ENCODE measurements at regions not wholly inside any gene's neighbourhood (a gene's known extent, or its start where the extent isn't known, plus 50 kb on each side); places are given as distances from the start of the nearest gene placed in this dataset.

- H2BK12ac ChIP-seq (ENCODE audit: low read depth, low read length) = 0 out of 2 replicates have a peak overlapping the region, but pooled peaks have one; percentile 27
- 0 out of 2 replicates have a peak overlapping the region, but pooled peaks have one; percentile 8 for H2AFZ ChIP-seq (ENCODE audit: low read length)
- peak overlapping the region; percentile 61; the same call in 1 of the 2 replicates for H2BK15ac ChIP-seq (ENCODE audit: low read length)
- peak overlapping the region; percentile 7 for H4K91ac ChIP-seq (replicated peaks; ENCODE audit: insufficient read length, low read length)
- no peaks in the 10 kb centered on the region; the same call in 1 of the 2 replicates for H3K79me1 ChIP-seq (ENCODE audit: low read depth, low read length)
- no peaks in the 10 kb centered on the region for H3K79me2 ChIP-seq (ENCODE audit: control insufficient read depth in 1 of 2, insufficient read depth in 2 of 2, low read length in 2 of 2)
- no peak overlapping the region for H2BK120ac ChIP-seq (replicated peaks; ENCODE audit: low read depth, low read length)
- no peak overlapping the region for H2AK5ac ChIP-seq (ENCODE audit: low read depth, low read length)
- ChIA-PET CTCF (ENCODE audit: partially characterized antibody) (interaction anchor here (1.0 to 1.8 kb wide), 2 partner anchors 12 to 197 kb away, joined by 3 to 4 read pairs; no protein-coding TSS in a partner anchor), POLR2A (ENCODE audit: partially characterized antibody) (interaction anchor here (1.5 to 1.8 kb wide), 2 partner anchors 12 to 145 kb away, joined by 3 read pairs; partner anchors contain the start of gene ERCC6L2)
- no peak for TF ChIP-seq KDM5A (IDR thresholded peaks at IDR 0.05; ENCODE audit: low read length)
- 0 out of 2 replicates have a peak, but pooled peaks have one; percentile 5 for TF ChIP-seq YY1 (IDR thresholded peaks at IDR 0.05; ENCODE audit: low read depth, low read length)
- TF ChIP-seq CTBP2 (IDR thresholded peaks at IDR 0.05; ENCODE audit: borderline replicate concordance, insufficient read depth, insufficient read length, low read length) = no peak
- no peak for TF ChIP-seq SP1 (IDR thresholded peaks at IDR 0.05; ENCODE audit: low read depth, low read length)
- TF ChIP-seq HDAC6 (IDR thresholded peaks at IDR 0.05; ENCODE audit: low read depth, low read length) = no peak
- peak; percentile 67 for TF ChIP-seq E2F6 (IDR thresholded peaks at IDR 0.05)
- TF ChIP-seq RNF2 (IDR thresholded peaks at IDR 0.05; ENCODE audit: borderline replicate concordance, low read depth, low read length, missing control alignments, poor library complexity, severe bottlenecking) = peak; percentile 16
- peaks cover 34 to 63% (median 60%) of the 10 kb centered on the region in 4 experiments for H3K27me3 ChIP-seq (replicated peaks in 1 of 4; ENCODE audit: control insufficient read depth in 3 of 4, extremely low read depth in 1 of 4, insufficient read depth in 3 of 4, low read length in 3 of 4)
- FAIRE-seq = no peak
- H3K4me1 ChIP-seq (replicated peaks in 1 of 4; ENCODE audit: control insufficient read depth in 3 of 4, insufficient read depth in 4 of 4, low read length in 3 of 4) = peaks cover 2 to 16% (median 7%) of the 10 kb centered on the region in 4 experiments
- no peak overlapping the region for H2BK5ac ChIP-seq (ENCODE audit: low read depth, low read length)
- 29% methylated on average over 13 of the region's 13 CpGs; no CpG with 5 or more reads in 1 of the 2 experiments for WGBS, 2 experiments (ENCODE audit: extremely low coverage in 1 of 2, insufficient coverage in 1 of 2, insufficient read length in 1 of 2, insufficient replicate concordance in 2 of 2, low coverage in 1 of 2, low lambda C conversion rate in 2 of 2, missing lambda C conversion rate in 1 of 2)
- H3K23ac ChIP-seq (ENCODE audit: insufficient read length) = no peak overlapping the region
- H3K18ac ChIP-seq (ENCODE audit: extremely low read depth, low read length) = peak overlapping the region; percentile 36
- no peaks in the 10 kb centered on the region for H3K36me3 ChIP-seq (ENCODE audit: control insufficient read depth in 2 of 4, insufficient read depth in 4 of 4, low read length in 3 of 4)
- H4K8ac ChIP-seq (ENCODE audit: extremely low read depth, insufficient read depth, low read length) = no peak overlapping the region
- no peak overlapping the region for H3K56ac ChIP-seq (replicated peaks; ENCODE audit: insufficient read length, low read depth, low read length)
- no peak overlapping the region for H2BK20ac ChIP-seq (ENCODE audit: low read length)
- peak overlapping the region; percentile 53 to 67 (median 62) for H3K4me3 ChIP-seq (ENCODE audit: extremely low read depth in 1 of 4, insufficient read depth in 2 of 4, low read depth in 3 of 4, low read length in 4 of 4)
- H3K27ac ChIP-seq (ENCODE audit: low read depth, low read length) = no peak overlapping the region
- no peak overlapping the region for H3K4ac ChIP-seq (replicated peaks; ENCODE audit: insufficient read length, low read depth, low read length)
- H3K9me3 ChIP-seq (ENCODE audit: insufficient read depth in 2 of 2, low read depth in 1 of 2, low read length in 1 of 2) = no peaks in the 10 kb centered on the region
- no peak overlapping the region for H3K14ac ChIP-seq (ENCODE audit: insufficient read length)
- H3K9ac ChIP-seq (replicated peaks in 1 of 4; ENCODE audit: extremely low read depth in 1 of 4, low read depth in 3 of 4, low read length in 3 of 4) = no peak overlapping the region; a peak in 1 of 7 replicates
- peak overlapping the region; percentile 88 to 95 for H3K4me2 ChIP-seq (ENCODE audit: insufficient read depth in 1 of 2, low read depth in 2 of 2, low read length in 2 of 2)
- H4K20me1 ChIP-seq (replicated peaks in 1 of 2; ENCODE audit: control insufficient read depth in 1 of 2, insufficient read depth in 2 of 2, low read length in 2 of 2) = peaks cover 0 to 9% of the 10 kb centered on the region in 2 experiments
- H3K23me2 ChIP-seq (ENCODE audit: low read depth, low read length) = peaks cover 20% of the 10 kb centered on the region; the same call in 1 of the 2 replicates
- no peak overlapping the region for H4K5ac ChIP-seq (ENCODE audit: insufficient read length, low read depth, low read length)
- peak in 1 of 2 experiments; percentile 54 for DNase-seq (ENCODE audit: low read depth in 1 of 2, low spot score in 2 of 2)
Measured at GRCh38 chr9:96020300-96020791, 144.9 kb downstream of the ERCC6L2 start.
